A549 (cell line): ENCODE measurements at regions not wholly inside any gene's neighbourhood (a gene's known extent, or its start where the extent isn't known, plus 50 kb on each side); places are given as distances from the start of the nearest gene placed in this dataset.

ENCODE experiments used
- ATAC-seq, 2 experiments: fragments of 200-7000 bp in 1 of 2; fragments of >200 bp in 1 of 2; cut with Nextera tagmentation in 1 of 2; cut with Tn5 transposase in 1 of 2; 3 replicates each; pipeline versions ENCODE4 v1.8.0 to v1.9.1; 2018 to 2020; ENCODE audit warnings: mild to moderate bottlenecking in 1 of 2, moderate library complexity in 1 of 2
- CTCF ChIA-PET: fragments of 300-600 bp; sonication (Branson Sonifier 250); formaldehyde crosslinking; extraction: SDS; loops from one replicate; lab custom pipeline; 2021; ENCODE audit warnings: antibody characterized with exemption, inconsistent platforms; lab: Yijun Ruan, JAX
- POLR2A ChIA-PET: fragments of 350-600 bp; formaldehyde crosslinking; extraction: SDS; loops from one replicate; lab custom pipeline; 2021; ENCODE audit warnings: antibody characterized with exemption, inconsistent platforms; lab: Yijun Ruan, JAX
- DNase-seq, 2 experiments: peaks; one replicate each; pipeline versions ENCODE4 v3.0.0 to v3.0.0-alpha.2; 2011 to 2016; ENCODE audit warnings: low read depth in 1 of 2, low spot score in 1 of 2
- FAIRE-seq: peaks from 2 replicates; lab custom pipeline; 2011; peaks lifted over from hg19 to GRCh38; lab: Jason Lieb, UNC
- H3K27ac ChIP-seq, 2 experiments: fragments of >200 bp; sonication (Bioruptor Twin); formaldehyde crosslinking; 3 replicates each; pipeline ENCODE4 v1.5.1; 2016 to 2017
- H3K4me1 ChIP-seq: fragments of >200 bp; sonication (Bioruptor Twin); formaldehyde crosslinking; 3 replicates; pipeline ENCODE4 v1.6.1; 2016
- H3K4me2 ChIP-seq: fragments of >200 bp; sonication (Bioruptor Twin); formaldehyde crosslinking; 3 replicates; pipeline ENCODE4 v1.6.1; 2016
- H3K4me3 ChIP-seq: fragments of >200 bp; sonication (Bioruptor Twin); formaldehyde crosslinking; 3 replicates; pipeline ENCODE4 v1.5.1; 2016
- H3K9me3 ChIP-seq: fragments of >200 bp; sonication (Bioruptor Twin); formaldehyde crosslinking; 3 replicates; pipeline ENCODE4 v1.6.1; 2016
- BCL3 ChIP-seq: fragments of >200 bp; sonication (Bioruptor Twin); formaldehyde crosslinking; IDR thresholded peaks from 3 replicates; pipeline ENCODE4 v1.6.1; 2016
- EHMT2 ChIP-seq: fragments of 200-600 bp; sonication (generic); IDR thresholded peaks from 2 replicates; pipeline ENCODE4 v1.6.1; 2016; ENCODE audit warnings: antibody characterized with exemption, low read depth, mild to moderate bottlenecking, moderate library complexity
- EP300 ChIP-seq, 2 experiments: fragments of >200 bp; sonication (Bioruptor Twin); formaldehyde crosslinking; IDR thresholded peaks; 2 replicates in 1 of 2; 3 replicates in 1 of 2; pipeline ENCODE4 v1.6.1; 2016 to 2017
- HEYL ChIP-seq: fragments of 250-450 bp; sonication (Bioruptor Pico); IDR thresholded peaks from 2 replicates; pipeline ENCODE4 v1.8.0; 2021; ENCODE audit warnings: mild to moderate bottlenecking, moderate library complexity
- HOXA7 ChIP-seq: fragments of 250-450 bp; sonication (Bioruptor Pico); IDR thresholded peaks from 2 replicates; pipeline ENCODE4 v1.5.0; 2020; ENCODE audit warnings: mild to moderate bottlenecking, moderate library complexity
- HOXB5 ChIP-seq: fragments of 250-450 bp; sonication (Bioruptor Pico); IDR thresholded peaks from 2 replicates; pipeline ENCODE4 v1.5.0; 2020; ENCODE audit warnings: mild to moderate bottlenecking, moderate library complexity
- KDM1A ChIP-seq: fragments of 200-600 bp; sonication (generic); IDR thresholded peaks from 2 replicates; pipeline ENCODE4 v1.6.1; 2016; ENCODE audit warnings: low read depth, mild to moderate bottlenecking
- MAFK ChIP-seq: fragments of 450-650 bp; IDR thresholded peaks from 2 replicates; pipeline ENCODE4 v1.6.1; 2014; ENCODE audit not compliant: partially characterized antibody
- MAX ChIP-seq: IDR thresholded peaks from 2 replicates; pipeline ENCODE4 v1.6.1; 2012
- MAZ ChIP-seq: fragments of 150-350 bp; IDR thresholded peaks from 2 replicates; pipeline ENCODE4 v1.6.1; 2014; ENCODE audit warnings: antibody characterized with exemption, low read depth, low read length, borderline replicate concordance
- MYC ChIP-seq: IDR thresholded peaks from 2 replicates; pipeline ENCODE4 v1.6.1; 2012; ENCODE audit warnings: mild to moderate bottlenecking, inconsistent platforms, low read length, improper control_type of control experiment, borderline replicate concordance
- NR3C1 ChIP-seq: fragments of >200 bp; sonication (Bioruptor Twin); formaldehyde crosslinking; IDR thresholded peaks from 3 replicates; pipeline ENCODE4 v1.6.1; 2017
- PHF8 ChIP-seq: fragments of 200-600 bp; sonication (generic); IDR thresholded peaks from 2 replicates; pipeline ENCODE4 v1.6.1; 2016; ENCODE audit warnings: low read depth, mild to moderate bottlenecking, antibody characterized with exemption, moderate library complexity, borderline replicate concordance
- POLR2AphosphoS2 ChIP-seq: conservative IDR thresholded peaks from 2 replicates; pipeline ENCODE4 v1.6.1; 2012; ENCODE audit warnings: low read length, improper control_type of control experiment, inconsistent platforms
- RAD21 ChIP-seq, 2 experiments: fragments of >200 bp in 1 of 2; sonication (Bioruptor Twin) in 1 of 2; formaldehyde crosslinking in 1 of 2; IDR thresholded peaks in 1 of 2; conservative IDR thresholded peaks in 1 of 2; 2 replicates in 1 of 2; 3 replicates in 1 of 2; pipeline ENCODE4 v1.6.1; 2012 to 2018; ENCODE audit warnings: inconsistent platforms in 1 of 2
- REST ChIP-seq: fragments of 200-600 bp; sonication (generic); IDR thresholded peaks from 2 replicates; pipeline ENCODE4 v1.6.1; 2016; ENCODE audit warnings: antibody characterized with exemption, mild to moderate bottlenecking, moderate library complexity
- RFX5 ChIP-seq: fragments of 450-650 bp; IDR thresholded peaks from 2 replicates; pipeline ENCODE4 v1.7.1; 2014; ENCODE audit warnings: antibody characterized with exemption, mild to moderate bottlenecking, moderate library complexity
- TP53 ChIP-seq: fragments of 250-450 bp; sonication (Bioruptor Pico); IDR thresholded peaks from 2 replicates; pipeline ENCODE4 v1.5.0; 2021; ENCODE audit warnings: mild to moderate bottlenecking, moderate library complexity
- ZC3H11A ChIP-seq: fragments of 450-650 bp; IDR thresholded peaks from 2 replicates; pipeline ENCODE4 v1.6.1; 2014; ENCODE audit warnings: antibody characterized with exemption, mild to moderate bottlenecking
- ZNF302 ChIP-seq: fragments of 250-450 bp; sonication (Bioruptor Pico); IDR thresholded peaks from 2 replicates; pipeline ENCODE4 v1.9.0; 2021; ENCODE audit warnings: inconsistent platforms, mild to moderate bottlenecking, moderate library complexity
- ZSCAN20 ChIP-seq: fragments of 250-450 bp; sonication (Bioruptor Pico); IDR thresholded peaks from 2 replicates; pipeline ENCODE4 v1.8.0; 2022; ENCODE audit warnings: mild to moderate bottlenecking, moderate library complexity
- WGBS: methylation state at CpG from one replicate; pipeline ENCODE4 v1.1.6; 2017; ENCODE audit errors: missing lambda C conversion rate; 5-methylcytosine and 5-hydroxymethylcytosine counted together
- TF ChIP-seq, protein P1 (sequence below): fragments of 250-450 bp; sonication (Bioruptor Pico); IDR thresholded peaks from 2 replicates; pipeline ENCODE4 v1.5.0; 2021; ENCODE audit warnings: mild to moderate bottlenecking, moderate library complexity, borderline replicate concordance
- TF ChIP-seq, protein P2 (sequence below): fragments of 250-450 bp; sonication (Bioruptor Pico); IDR thresholded peaks from 2 replicates; pipeline ENCODE4 v1.5.0; 2020; ENCODE audit warnings: low read depth, mild to moderate bottlenecking, moderate library complexity
- TF ChIP-seq, protein P3 (sequence below): fragments of >200 bp; sonication (Bioruptor Twin); formaldehyde crosslinking; IDR thresholded peaks from 2 replicates; pipeline ENCODE4 v1.6.1; 2016

DNA sequence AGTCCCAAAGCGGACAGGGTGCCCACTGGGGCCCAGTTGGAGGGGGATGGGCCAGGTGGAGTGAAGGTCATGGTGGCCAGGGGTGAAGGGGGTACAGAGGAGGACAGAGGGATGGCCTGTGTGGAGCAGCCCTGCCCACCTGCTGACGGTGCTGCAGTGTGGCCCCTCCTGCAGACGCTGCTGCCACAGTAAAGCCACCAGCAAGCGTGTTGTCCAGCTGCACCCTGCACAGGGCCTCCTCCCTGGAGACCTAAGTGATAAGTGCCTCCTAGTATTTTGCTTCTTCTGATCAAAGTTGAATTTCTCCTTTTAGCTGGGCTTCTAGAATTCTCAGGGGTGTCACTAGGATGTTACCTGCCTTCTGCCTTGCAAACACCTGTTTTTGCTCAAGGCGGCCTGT is 299.3 kb upstream of the IRX4 start:
- 46% methylated on average over 5 of the region's 5 CpGs for WGBS
- no peak for FAIRE-seq

GRCh38 chr5:2181557-2181956 is 298.8 kb upstream of the IRX4 start:
- ChIA-PET CTCF (no interaction called here), POLR2A (no interaction called here)
- no peak overlapping the region for H3K4me2 ChIP-seq
- TF ChIP-seq, protein P1, sequence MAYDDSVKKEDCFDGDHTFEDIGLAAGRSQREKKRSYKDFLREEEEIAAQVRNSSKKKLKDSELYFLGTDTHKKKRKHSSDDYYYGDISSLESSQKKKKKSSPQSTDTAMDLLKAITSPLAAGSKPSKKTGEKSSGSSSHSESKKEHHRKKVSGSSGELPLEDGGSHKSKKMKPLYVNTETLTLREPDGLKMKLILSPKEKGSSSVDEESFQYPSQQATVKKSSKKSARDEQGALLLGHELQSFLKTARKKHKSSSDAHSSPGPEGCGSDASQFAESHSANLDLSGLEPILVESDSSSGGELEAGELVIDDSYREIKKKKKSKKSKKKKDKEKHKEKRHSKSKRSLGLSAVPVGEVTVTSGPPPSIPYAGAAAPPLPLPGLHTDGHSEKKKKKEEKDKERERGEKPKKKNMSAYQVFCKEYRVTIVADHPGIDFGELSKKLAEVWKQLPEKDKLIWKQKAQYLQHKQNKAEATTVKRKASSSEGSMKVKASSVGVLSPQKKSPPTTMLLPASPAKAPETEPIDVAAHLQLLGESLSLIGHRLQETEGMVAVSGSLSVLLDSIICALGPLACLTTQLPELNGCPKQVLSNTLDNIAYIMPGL (CRISPR knock-in tag): no peak
- TF ChIP-seq HOXB5 (no peak), RAD21 (conservative IDR thresholded peaks at IDR 0.05 in 1 of 2, IDR thresholded peaks at IDR 0.05 in 1 of 2) (no peak), MAZ (no peak), MAFK (no peak), MYC (no peak), NR3C1 (no peak), BCL3 (no peak), ZSCAN20 (CRISPR knock-in tag) (no peak), POLR2AphosphoS2 (no peak), MAX (no peak), RFX5 (no peak), HOXA7 (CRISPR knock-in tag) (no peak), EP300 (IDR thresholded peaks at IDR 0.05) (no peak)
- TF ChIP-seq, protein P2, sequence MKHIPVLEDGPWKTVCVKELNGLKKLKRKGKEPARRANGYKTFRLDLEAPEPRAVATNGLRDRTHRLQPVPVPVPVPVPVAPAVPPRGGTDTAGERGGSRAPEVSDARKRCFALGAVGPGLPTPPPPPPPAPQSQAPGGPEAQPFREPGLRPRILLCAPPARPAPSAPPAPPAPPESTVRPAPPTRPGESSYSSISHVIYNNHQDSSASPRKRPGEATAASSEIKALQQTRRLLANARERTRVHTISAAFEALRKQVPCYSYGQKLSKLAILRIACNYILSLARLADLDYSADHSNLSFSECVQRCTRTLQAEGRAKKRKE: no peak
- 67% methylated on average over 12 of the region's 17 CpGs for WGBS
- no peak overlapping the region for H3K4me3 ChIP-seq
- FAIRE-seq (no peak), DNase-seq (no peak), ATAC-seq (no peak)
- H3K27ac ChIP-seq: no peak overlapping the region
- no peaks in the 10 kb centered on the region for H3K9me3 ChIP-seq
- no peaks in the 10 kb centered on the region for H3K4me1 ChIP-seq

More for the DNA sequence above, 299.3 kb upstream of the IRX4 start:
- CTCF ChIA-PET: no interaction called here
- H3K27ac ChIP-seq: no peak overlapping the region
- TF ChIP-seq MAX (no peak), ZNF302 (CRISPR knock-in tag) (no peak)
- TF ChIP-seq, all 56 proteins: peak for 0
- Histone ChIP-seq H3K4me3 (no peak overlapping the region), H3K9me3 (no peaks in the 10 kb centered on the region), H3K4me1 (no peaks in the 10 kb centered on the region), H3K4me2 (no peak overlapping the region)
- no peak for ATAC-seq
- POLR2A ChIA-PET: no interaction called here
- DNase-seq: no peak

- Histone ChIP-seq H3K4me3 (no peak overlapping the region), H3K4me1 (no peaks in the 10 kb centered on the region), H3K27ac (no peak overlapping the region)
- 43% methylated on average over 8 of the region's 8 CpGs for WGBS
- no peak for DNase-seq
- TF ChIP-seq REST: no peak
- no peak for TF ChIP-seq HEYL
- no peak for TF ChIP-seq HOXA7 (CRISPR knock-in tag)
- no peak for TF ChIP-seq KDM1A
- TF ChIP-seq POLR2AphosphoS2: no peak
- no peak for TF ChIP-seq PHF8
- TF ChIP-seq EHMT2: no peak
- TF ChIP-seq TP53 (CRISPR knock-in tag): no peak
- TF ChIP-seq ZC3H11A: no peak
- TF ChIP-seq, protein P3, sequence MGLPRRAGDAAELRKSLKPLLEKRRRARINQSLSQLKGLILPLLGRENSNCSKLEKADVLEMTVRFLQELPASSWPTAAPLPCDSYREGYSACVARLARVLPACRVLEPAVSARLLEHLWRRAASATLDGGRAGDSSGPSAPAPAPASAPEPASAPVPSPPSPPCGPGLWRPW: no peak
- TF ChIP-seq, all 56 proteins: peak for 0
- FAIRE-seq (no peak), ATAC-seq (no peak)
- H3K9me3 ChIP-seq: no peaks in the 10 kb centered on the region
- H3K4me2 ChIP-seq: no peak overlapping the region
- POLR2A ChIA-PET: no interaction called here
- CTCF ChIA-PET: no interaction called here
These were observed 298.4 kb upstream of the IRX4 start for GRCh38 chr5:2181149-2181548.
